ENCODE measurements at regions not wholly inside any gene's neighbourhood (a gene's known extent, or its start where the extent isn't known, plus 50 kb on each side); places are given as distances from the start of the nearest gene placed in this dataset.
"Not testable (repeated sequence)": the region's sequence is repeated elsewhere in the genome, so short reads cannot be mapped to it uniquely, and the experiment has no call there.

DNA sequence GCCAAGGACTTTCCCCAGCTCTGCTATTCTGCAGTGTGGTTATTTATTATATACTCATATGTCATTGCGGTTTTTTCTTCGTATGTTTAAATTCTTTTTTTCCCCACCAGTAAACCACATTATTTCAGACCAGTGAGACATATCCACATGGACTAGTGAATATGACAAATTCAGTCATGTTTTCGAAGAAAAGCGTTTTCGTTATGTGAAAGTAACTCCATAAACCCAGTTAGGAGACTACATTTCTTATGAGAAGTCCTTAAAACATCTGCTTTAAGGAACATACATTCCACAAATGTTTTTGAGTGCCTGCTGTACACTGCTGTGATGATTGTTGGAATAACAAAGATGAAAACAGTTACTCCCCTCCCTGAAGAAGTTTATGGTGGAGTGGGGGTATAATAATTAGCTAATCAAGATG, 591.8 kb upstream of the CLINT1 start:
- no peaks in the 10 kb centered on the region for H3K9me3 ChIP-seq
- 79 to 81% methylated on average over 5 of the region's 5 CpGs for WGBS, 2 donors
- no peak overlapping the region for H3K27ac ChIP-seq
- TF ChIP-seq EP300 (IDR thresholded peaks at IDR 0.05) (no peak), POLR2A (IDR thresholded peaks at IDR 0.05) (no peak), POLR2AphosphoS5 (IDR thresholded peaks at IDR 0.05) (no peak)
- TF ChIP-seq, protein P1, sequence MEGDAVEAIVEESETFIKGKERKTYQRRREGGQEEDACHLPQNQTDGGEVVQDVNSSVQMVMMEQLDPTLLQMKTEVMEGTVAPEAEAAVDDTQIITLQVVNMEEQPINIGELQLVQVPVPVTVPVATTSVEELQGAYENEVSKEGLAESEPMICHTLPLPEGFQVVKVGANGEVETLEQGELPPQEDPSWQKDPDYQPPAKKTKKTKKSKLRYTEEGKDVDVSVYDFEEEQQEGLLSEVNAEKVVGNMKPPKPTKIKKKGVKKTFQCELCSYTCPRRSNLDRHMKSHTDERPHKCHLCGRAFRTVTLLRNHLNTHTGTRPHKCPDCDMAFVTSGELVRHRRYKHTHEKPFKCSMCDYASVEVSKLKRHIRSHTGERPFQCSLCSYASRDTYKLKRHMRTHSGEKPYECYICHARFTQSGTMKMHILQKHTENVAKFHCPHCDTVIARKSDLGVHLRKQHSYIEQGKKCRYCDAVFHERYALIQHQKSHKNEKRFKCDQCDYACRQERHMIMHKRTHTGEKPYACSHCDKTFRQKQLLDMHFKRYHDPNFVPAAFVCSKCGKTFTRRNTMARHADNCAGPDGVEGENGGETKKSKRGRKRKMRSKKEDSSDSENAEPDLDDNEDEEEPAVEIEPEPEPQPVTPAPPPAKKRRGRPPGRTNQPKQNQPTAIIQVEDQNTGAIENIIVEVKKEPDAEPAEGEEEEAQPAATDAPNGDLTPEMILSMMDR (IDR thresholded peaks at IDR 0.05) = no peak
- H3K36me3 ChIP-seq = no peaks in the 10 kb centered on the region
- H3K4me1 ChIP-seq = no peaks in the 10 kb centered on the region
- no peaks in the 10 kb centered on the region for H3K27me3 ChIP-seq
- DNase-seq (no peak), ATAC-seq (ENCODE audit: low FRiP score in 2 of 2) (no peak)
- H3K4me3 ChIP-seq = no peak overlapping the region

DNA sequence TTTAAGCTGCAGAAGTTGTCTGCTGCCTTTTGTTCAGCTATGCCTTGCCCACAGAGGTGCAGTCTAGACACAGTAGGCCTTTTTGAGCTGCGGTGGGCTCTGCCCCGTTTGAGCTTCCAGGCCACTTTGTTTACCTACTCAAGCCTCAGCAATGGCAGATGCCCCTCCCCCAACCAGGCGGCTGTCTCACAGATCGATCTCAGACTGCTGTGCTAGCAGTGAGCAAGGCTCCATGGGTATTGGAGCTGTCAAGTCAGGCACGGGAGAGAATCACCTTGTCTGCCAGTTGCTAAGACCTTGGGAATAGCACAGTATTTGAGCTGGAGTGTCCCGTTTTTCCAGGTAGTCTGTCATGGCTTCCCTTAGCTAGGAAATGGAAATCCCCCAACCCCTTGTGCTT, 587.8 kb upstream of the CLINT1 start:
- not testable (repeated sequence) for H3K27me3 ChIP-seq; H3K9me3 ChIP-seq; H3K27ac ChIP-seq; H3K4me1 ChIP-seq; H3K4me3 ChIP-seq; ATAC-seq (ENCODE audit: low FRiP score in 2 of 2); DNase-seq; H3K36me3 ChIP-seq
- WGBS, 2 donors = 0 to 63% methylated on average over 1 to 6 of the region's 6 CpGs

DNA sequence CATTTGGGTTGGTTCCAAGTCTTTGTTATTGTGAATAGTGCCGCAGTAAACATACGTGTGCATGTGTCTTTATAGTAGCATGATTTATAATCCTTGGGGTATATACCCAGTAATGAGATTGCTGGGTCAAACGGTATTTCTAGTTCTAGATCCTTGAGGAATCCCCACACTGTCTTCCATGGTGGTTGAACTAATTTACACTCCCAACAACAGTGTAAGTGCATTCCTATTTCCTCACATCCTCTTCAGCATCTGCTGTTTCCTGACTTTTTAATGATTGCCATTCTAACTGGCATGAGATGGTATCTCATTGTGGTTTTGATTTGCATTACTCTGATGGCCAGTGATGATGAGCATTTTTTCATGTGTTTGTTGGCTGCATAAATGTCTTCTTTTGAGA, 580.3 kb upstream of the CLINT1 start:
- not testable (repeated sequence) for H3K9me3 ChIP-seq; H3K4me1 ChIP-seq; H3K27me3 ChIP-seq; DNase-seq; H3K4me3 ChIP-seq; H3K36me3 ChIP-seq; ATAC-seq (ENCODE audit: low FRiP score in 2 of 2); H3K27ac ChIP-seq
- WGBS, 2 donors = 78 to 87% methylated on average over 3 of the region's 3 CpGs

DNA sequence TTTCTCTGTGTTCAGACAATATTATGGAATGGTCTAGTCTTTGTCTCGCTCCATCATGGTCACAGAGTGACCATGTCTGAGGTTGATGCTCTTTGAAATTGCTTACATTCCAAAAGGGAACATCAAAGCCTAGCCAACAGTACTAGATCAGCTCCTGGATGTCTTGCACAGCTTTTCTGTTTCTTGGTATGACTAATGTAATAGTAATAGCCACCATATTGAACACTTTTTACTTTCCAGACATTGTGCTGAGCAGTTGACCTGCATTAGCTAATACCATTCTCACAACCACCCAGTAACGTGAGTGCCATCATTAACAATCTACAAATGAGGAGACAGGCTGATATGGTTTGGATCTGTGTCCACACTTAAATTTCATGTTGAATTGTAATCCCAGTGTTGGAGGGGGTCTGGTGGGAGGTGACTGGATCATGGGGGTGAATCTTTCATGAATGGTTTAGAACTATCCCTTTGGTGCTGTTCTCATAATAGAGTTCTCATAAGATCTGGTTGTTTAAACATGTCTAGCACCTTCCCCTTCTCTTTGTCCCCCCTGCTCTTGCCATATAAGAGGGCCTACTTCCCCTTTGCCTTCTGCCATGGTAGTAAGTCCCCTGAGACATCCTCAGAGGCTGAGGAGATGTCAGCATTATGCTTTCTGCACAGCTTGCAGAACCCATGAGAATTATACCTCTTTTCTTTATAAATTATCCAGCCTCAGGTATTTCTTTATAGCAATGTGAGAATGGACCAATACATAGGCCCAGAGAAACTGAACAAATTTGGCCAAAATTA, 577.5 kb upstream of the CLINT1 start:
- no peaks in the 10 kb centered on the region for H3K9me3 ChIP-seq
- no peak for DNase-seq
- no peak overlapping the region for H3K27ac ChIP-seq
- no peak for ATAC-seq (ENCODE audit: low FRiP score in 2 of 2)
- no peak overlapping the region for H3K4me3 ChIP-seq
- TF ChIP-seq EP300 (IDR thresholded peaks at IDR 0.05) (no peak), POLR2A (IDR thresholded peaks at IDR 0.05) (no peak), POLR2AphosphoS5 (IDR thresholded peaks at IDR 0.05) (no peak)
- TF ChIP-seq, protein P1 (IDR thresholded peaks at IDR 0.05) = no peak
- H3K36me3 ChIP-seq = no peaks in the 10 kb centered on the region
- H3K27me3 ChIP-seq = no peaks in the 10 kb centered on the region
- no peaks in the 10 kb centered on the region for H3K4me1 ChIP-seq
- WGBS, 2 donors = 93 to 96% methylated on average over 2 of the region's 2 CpGs

DNA sequence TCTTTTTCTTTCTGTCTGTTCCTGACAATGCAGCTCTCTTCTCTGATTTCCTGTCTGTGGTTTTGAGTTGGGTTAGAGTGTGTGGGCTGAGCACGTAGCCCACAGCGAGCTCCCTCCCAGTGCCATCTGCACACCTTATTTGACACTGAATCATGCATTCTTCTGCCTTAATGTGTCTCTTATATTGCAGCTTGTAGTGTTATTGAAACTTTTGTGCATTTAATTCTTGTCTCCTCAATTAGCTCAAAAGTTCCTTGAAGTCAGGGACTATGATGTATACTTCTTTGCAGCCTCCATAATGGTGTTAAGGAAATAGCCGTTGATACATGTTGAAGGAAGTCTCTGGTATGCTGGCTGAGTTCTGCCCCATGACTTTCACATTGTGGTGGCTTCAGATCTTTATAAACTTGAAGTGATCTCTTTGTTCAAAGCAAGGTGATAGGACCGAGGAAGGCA, 576.2 kb upstream of the CLINT1 start:
- Histone ChIP-seq H3K36me3 (no peaks in the 10 kb centered on the region), H3K4me3 (no peak overlapping the region), H3K27me3 (no peaks in the 10 kb centered on the region), H3K9me3 (no peaks in the 10 kb centered on the region), H3K4me1 (no peaks in the 10 kb centered on the region), H3K27ac (no peak overlapping the region)
- no peak for TF ChIP-seq EP300 (IDR thresholded peaks at IDR 0.05)
- no peak for TF ChIP-seq POLR2A (IDR thresholded peaks at IDR 0.05)
- no peak for TF ChIP-seq POLR2AphosphoS5 (IDR thresholded peaks at IDR 0.05)
- TF ChIP-seq, protein P1 (IDR thresholded peaks at IDR 0.05) = no peak
- DNase-seq (no peak), ATAC-seq (ENCODE audit: low FRiP score in 2 of 2) (no peak)
- 41 to 51% methylated on average over 4 of the region's 4 CpGs for WGBS, 2 donors

DNA sequence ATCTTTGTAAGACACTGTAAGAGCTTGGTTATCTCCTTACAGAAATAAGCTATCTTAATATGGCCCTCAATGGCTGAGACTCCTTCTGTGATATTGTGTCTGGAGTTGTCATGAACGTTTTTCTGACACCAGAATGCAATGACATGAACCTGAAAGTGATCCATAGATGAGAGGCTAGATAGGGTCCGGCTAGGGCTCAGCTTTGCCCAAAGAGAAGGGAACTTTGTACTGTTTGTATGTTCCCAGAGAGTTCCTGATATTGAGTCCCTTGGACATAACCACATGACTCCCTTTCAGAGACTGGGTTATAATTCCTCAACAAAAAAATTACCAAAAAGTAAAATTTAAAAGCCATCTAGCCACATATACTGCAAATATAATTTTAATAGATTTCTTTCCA, 575.8 kb upstream of the CLINT1 start:
- no peaks in the 10 kb centered on the region for H3K4me1 ChIP-seq
- no peak overlapping the region for H3K27ac ChIP-seq
- H3K36me3 ChIP-seq = no peaks in the 10 kb centered on the region
- no peaks in the 10 kb centered on the region for H3K9me3 ChIP-seq
- no peak for DNase-seq
- no peak for TF ChIP-seq POLR2A (IDR thresholded peaks at IDR 0.05)
- TF ChIP-seq EP300 (IDR thresholded peaks at IDR 0.05) = no peak
- TF ChIP-seq POLR2AphosphoS5 (IDR thresholded peaks at IDR 0.05) = no peak
- TF ChIP-seq, protein P1 (IDR thresholded peaks at IDR 0.05) = no peak
- no peak overlapping the region for H3K4me3 ChIP-seq
- ATAC-seq (ENCODE audit: low FRiP score in 2 of 2) = no peak
- H3K27me3 ChIP-seq = no peaks in the 10 kb centered on the region
- 32 to 34% methylated on average over 2 of the region's 2 CpGs for WGBS, 2 donors
